MM.1S (cell line): ENCODE measurements at regions not wholly inside any gene's neighbourhood (a gene's known extent, or its start where the extent isn't known, plus 50 kb on each side); places are given as distances from the start of the nearest gene placed in this dataset.

ENCODE experiments used
- DNase-seq: peaks from one replicate; pipeline ENCODE4 v3.0.0-alpha.2; 2015
- H2AFZ ChIP-seq: fragments of 300-600 bp; sonication (generic); 2 replicates; pipeline ENCODE4 v1.6.0; 2016; ENCODE audit warnings: antibody characterized with exemption, low read length
- H3F3A ChIP-seq: fragments of 300-600 bp; sonication (generic); 2 replicates; pipeline ENCODE4 v1.6.1; 2016; ENCODE audit warnings: mild to moderate bottlenecking, antibody characterized with exemption, low read length, moderate library complexity, mixed read lengths; ENCODE audit not compliant: insufficient read depth
- H3K27ac ChIP-seq: fragments of 300-600 bp; sonication (generic); 2 replicates; pipeline ENCODE4 v1.5.1; 2016; ENCODE audit warnings: mild to moderate bottlenecking, low read length
- H3K27me3 ChIP-seq: fragments of 300-600 bp; sonication (generic); replicated peaks from 2 replicates; pipeline ENCODE4 v1.6.0; 2016; ENCODE audit warnings: low read length; ENCODE audit not compliant: insufficient read depth
- H3K36me3 ChIP-seq: fragments of 300-600 bp; sonication (generic); replicated peaks from 2 replicates; pipeline ENCODE4 v1.6.1; 2016; ENCODE audit warnings: mild to moderate bottlenecking, low read length, mixed read lengths; ENCODE audit not compliant: insufficient read depth
- H3K4me1 ChIP-seq: fragments of 300-600 bp; sonication (generic); 2 replicates; pipeline ENCODE4 v1.6.1; 2016; ENCODE audit warnings: low read length, mixed read lengths
- H3K4me2 ChIP-seq: fragments of 300-600 bp; sonication (generic); 2 replicates; pipeline ENCODE4 v1.6.0; 2016; ENCODE audit warnings: low read depth, low read length
- H3K4me3 ChIP-seq: fragments of 300-600 bp; sonication (generic); 2 replicates; pipeline ENCODE4 v1.5.1; 2016; ENCODE audit warnings: low read length, mixed read lengths
- H3K79me2 ChIP-seq: fragments of 300-600 bp; sonication (generic); 2 replicates; pipeline ENCODE4 v1.6.1; 2016; ENCODE audit warnings: mixed run types, low read length, mixed read lengths
- H3K9ac ChIP-seq: fragments of 300-600 bp; sonication (generic); 2 replicates; pipeline ENCODE4 v1.6.1; 2016; ENCODE audit warnings: low read length, mixed read lengths
- H3K9me2 ChIP-seq: fragments of 300-600 bp; sonication (generic); replicated peaks from 2 replicates; pipeline ENCODE4 v1.6.1; 2016; ENCODE audit warnings: mild to moderate bottlenecking, low read length, mixed read lengths; ENCODE audit not compliant: insufficient read depth
- H3K9me3 ChIP-seq: fragments of 300-600 bp; sonication (generic); replicated peaks from 2 replicates; pipeline ENCODE4 v1.6.1; 2016; ENCODE audit warnings: mild to moderate bottlenecking, low read length, mixed read lengths; ENCODE audit not compliant: insufficient read depth
- H4K20me1 ChIP-seq: fragments of 300-600 bp; sonication (generic); 2 replicates; pipeline ENCODE4 v1.6.1; 2016; ENCODE audit warnings: mild to moderate bottlenecking, low read length, moderate library complexity, mixed read lengths; ENCODE audit not compliant: insufficient read depth
- CTCF ChIP-seq: fragments of 300-600 bp; sonication (generic); IDR thresholded peaks from 2 replicates; pipeline ENCODE4 v1.5.1; 2016; ENCODE audit warnings: antibody characterized with exemption, low read length, mixed read lengths
- EZH2 ChIP-seq: fragments of 300-600 bp; sonication (generic); optimal IDR thresholded peaks from 2 replicates; pipeline ENCODE3; 2017; ENCODE audit warnings: low read depth, mild to moderate bottlenecking, antibody characterized with exemption, low read length, mixed read lengths
- EZH2phosphoT487 ChIP-seq: fragments of 300-600 bp; sonication (generic); IDR thresholded peaks from 2 replicates; pipeline ENCODE4 v1.6.1; 2018; ENCODE audit warnings: antibody characterized with exemption, low read length

- Histone ChIP-seq H3K27me3 (no peaks in the 10 kb centered on the region), H2AFZ (no peak overlapping the region), H3K36me3 (no peaks in the 10 kb centered on the region), H3K4me1 (no peaks in the 10 kb centered on the region), H3K9me3 (no peaks in the 10 kb centered on the region), H4K20me1 (no peaks in the 10 kb centered on the region), H3K4me2 (no peak overlapping the region), H3F3A (no peaks in the 10 kb centered on the region), H3K4me3 (no peak overlapping the region), H3K9ac (no peak overlapping the region), H3K9me2 (no peaks in the 10 kb centered on the region), H3K27ac (no peak overlapping the region), H3K79me2 (no peaks in the 10 kb centered on the region)
- TF ChIP-seq EZH2phosphoT487 (no peak), EZH2 (no peak), CTCF (no peak)
- no peak for DNase-seq
Measured at GRCh38 chr18:45509535-45509934, 105.7 kb upstream of the SLC14A2 start.

GRCh38 chr18:45510656-45511055 lies 104.6 kb upstream of the SLC14A2 start:
- no peaks in the 10 kb centered on the region for H3K27me3 ChIP-seq
- no peak overlapping the region for H3K4me2 ChIP-seq
- no peaks in the 10 kb centered on the region for H3K79me2 ChIP-seq
- TF ChIP-seq EZH2phosphoT487 (no peak), EZH2 (no peak), CTCF (no peak)
- H3K9me2 ChIP-seq: no peaks in the 10 kb centered on the region
- H3K4me1 ChIP-seq: no peaks in the 10 kb centered on the region
- no peaks in the 10 kb centered on the region for H3K36me3 ChIP-seq
- H3K9me3 ChIP-seq: no peaks in the 10 kb centered on the region
- H4K20me1 ChIP-seq: no peaks in the 10 kb centered on the region
- H3K27ac ChIP-seq: no peak overlapping the region
- H2AFZ ChIP-seq: no peak overlapping the region
- no peaks in the 10 kb centered on the region for H3F3A ChIP-seq
- H3K9ac ChIP-seq: no peak overlapping the region
- H3K4me3 ChIP-seq: no peak overlapping the region
- DNase-seq: no peak

- no peak for DNase-seq
- Histone ChIP-seq H3K27ac (no peak overlapping the region), H2AFZ (no peak overlapping the region), H3K4me3 (no peak overlapping the region), H4K20me1 (no peaks in the 10 kb centered on the region), H3K9ac (no peak overlapping the region), H3K4me2 (no peak overlapping the region), H3K27me3 (no peaks in the 10 kb centered on the region), H3K36me3 (no peaks in the 10 kb centered on the region), H3K9me3 (no peaks in the 10 kb centered on the region), H3F3A (no peaks in the 10 kb centered on the region), H3K79me2 (no peaks in the 10 kb centered on the region), H3K4me1 (no peaks in the 10 kb centered on the region), H3K9me2 (no peaks in the 10 kb centered on the region)
- TF ChIP-seq EZH2phosphoT487 (no peak), EZH2 (no peak), CTCF (no peak)
Measured at GRCh38 chr18:45512363-45512953, 102.8 kb upstream of the SLC14A2 start.
